ENCODE measurements at regions not wholly inside any gene's neighbourhood (a gene's known extent, or its start where the extent isn't known, plus 50 kb on each side); places are given as distances from the start of the nearest gene placed in this dataset.
"Not testable (repeated sequence)": the region's sequence is repeated elsewhere in the genome, so short reads cannot be mapped to it uniquely, and the experiment has no call there.

GRCh38 chr5:167851416-167851815, 440.0 kb upstream of the WWC1 start:
- ATAC-seq = no peak
- Histone ChIP-seq H3K4me1 (no peaks in the 10 kb centered on the region), H3K27me3 (no peaks in the 10 kb centered on the region), H3K4me3 (no peak overlapping the region), H3K36me3 (no peaks in the 10 kb centered on the region), H3K27ac (no peak overlapping the region), H3K9me3 (no peaks in the 10 kb centered on the region)
- no peak for FAIRE-seq
- intact Hi-C loops (cut with DNase I) = no loop called here
- TF ChIP-seq, protein P1, sequence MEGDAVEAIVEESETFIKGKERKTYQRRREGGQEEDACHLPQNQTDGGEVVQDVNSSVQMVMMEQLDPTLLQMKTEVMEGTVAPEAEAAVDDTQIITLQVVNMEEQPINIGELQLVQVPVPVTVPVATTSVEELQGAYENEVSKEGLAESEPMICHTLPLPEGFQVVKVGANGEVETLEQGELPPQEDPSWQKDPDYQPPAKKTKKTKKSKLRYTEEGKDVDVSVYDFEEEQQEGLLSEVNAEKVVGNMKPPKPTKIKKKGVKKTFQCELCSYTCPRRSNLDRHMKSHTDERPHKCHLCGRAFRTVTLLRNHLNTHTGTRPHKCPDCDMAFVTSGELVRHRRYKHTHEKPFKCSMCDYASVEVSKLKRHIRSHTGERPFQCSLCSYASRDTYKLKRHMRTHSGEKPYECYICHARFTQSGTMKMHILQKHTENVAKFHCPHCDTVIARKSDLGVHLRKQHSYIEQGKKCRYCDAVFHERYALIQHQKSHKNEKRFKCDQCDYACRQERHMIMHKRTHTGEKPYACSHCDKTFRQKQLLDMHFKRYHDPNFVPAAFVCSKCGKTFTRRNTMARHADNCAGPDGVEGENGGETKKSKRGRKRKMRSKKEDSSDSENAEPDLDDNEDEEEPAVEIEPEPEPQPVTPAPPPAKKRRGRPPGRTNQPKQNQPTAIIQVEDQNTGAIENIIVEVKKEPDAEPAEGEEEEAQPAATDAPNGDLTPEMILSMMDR (IDR thresholded peaks at IDR 0.05) = no peak
- DNase-seq = no peak
- WGBS, 2 donors = 67 to 76% methylated on average over 5 of the region's 5 CpGs

DNA sequence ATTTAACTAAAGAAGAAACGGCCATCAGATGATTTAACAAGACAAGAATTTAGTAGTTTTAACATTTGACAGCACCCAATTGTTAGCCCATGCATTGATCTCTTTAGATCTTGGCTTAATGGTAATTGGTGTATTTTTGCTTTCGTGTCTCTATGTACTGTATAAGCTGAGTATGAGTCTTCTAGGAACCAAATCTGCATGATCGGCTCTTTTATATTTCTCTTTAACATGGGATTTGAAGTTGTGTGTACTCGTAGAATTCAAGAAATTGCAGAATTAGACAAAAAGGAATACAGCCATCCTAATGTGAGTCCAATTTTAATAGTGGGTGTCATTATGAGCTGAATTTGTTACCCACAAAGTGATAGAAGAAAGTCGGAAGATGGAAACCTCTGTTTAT, 438.9 kb upstream of the WWC1 start:
- FAIRE-seq = no peak
- ATAC-seq = no peak
- H3K4me1 ChIP-seq = no peaks in the 10 kb centered on the region
- H3K9me3 ChIP-seq = no peaks in the 10 kb centered on the region
- no peak for DNase-seq
- H3K27ac ChIP-seq = no peak overlapping the region
- H3K4me3 ChIP-seq = no peak overlapping the region
- intact Hi-C loops (cut with DNase I) = no loop called here
- H3K27me3 ChIP-seq = no peaks in the 10 kb centered on the region
- no peaks in the 10 kb centered on the region for H3K36me3 ChIP-seq
- TF ChIP-seq, protein P1 (IDR thresholded peaks at IDR 0.05) = no peak
- WGBS, 2 donors = 68 to 87% methylated on average over 5 of the region's 5 CpGs

DNA sequence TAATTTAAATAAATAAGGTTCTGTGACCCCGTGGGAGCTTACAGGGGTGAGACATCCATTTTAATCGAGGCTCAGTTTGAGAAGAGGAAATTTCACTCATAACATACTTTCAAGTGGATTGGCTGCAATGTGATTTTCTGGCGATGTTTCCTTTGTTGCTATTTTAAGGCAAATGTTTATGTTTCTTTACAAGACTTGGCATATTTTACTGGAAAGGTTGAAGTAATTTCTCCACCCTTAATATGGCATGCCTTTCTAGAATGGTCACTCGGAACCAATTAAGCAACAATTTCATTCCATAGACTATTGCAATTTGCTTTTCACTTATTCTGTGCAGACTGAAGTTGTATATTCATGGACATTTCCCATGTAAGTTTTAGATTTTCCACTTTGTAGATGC, 438.0 kb upstream of the WWC1 start:
- no peak for FAIRE-seq

GRCh38 chr5:167855818-167856217, 435.6 kb upstream of the WWC1 start:
- no peaks in the 10 kb centered on the region for H3K9me3 ChIP-seq
- no peaks in the 10 kb centered on the region for H3K36me3 ChIP-seq
- no peak overlapping the region for H3K27ac ChIP-seq
- H3K4me1 ChIP-seq = no peaks in the 10 kb centered on the region
- FAIRE-seq (no peak), DNase-seq (no peak), ATAC-seq (no peak)
- no peak overlapping the region for H3K4me3 ChIP-seq
- 22 to 42% methylated on average over 3 of the region's 3 CpGs for whole genome bisulfite sequencing, 2 donors
- TF ChIP-seq, protein P1 (IDR thresholded peaks at IDR 0.05) = no peak
- intact Hi-C loops (cut with DNase I) = no loop called here
- H3K27me3 ChIP-seq = no peaks in the 10 kb centered on the region

More for the DNA sequence above, 438.0 kb upstream of the WWC1 start:
- Histone ChIP-seq H3K9me3 (no peaks in the 10 kb centered on the region), H3K36me3 (no peaks in the 10 kb centered on the region), H3K27me3 (no peaks in the 10 kb centered on the region), H3K4me1 (no peaks in the 10 kb centered on the region), H3K4me3 (no peak overlapping the region), H3K27ac (no peak overlapping the region)
- ATAC-seq = no peak
- WGBS, 2 donors = 68 to 79% methylated on average over 4 of the region's 4 CpGs
- no peak for DNase-seq
- intact Hi-C loops (cut with DNase I) = no loop called here
- TF ChIP-seq, protein P1 (IDR thresholded peaks at IDR 0.05) = no peak

GRCh38 chr5:167857321-167857720, 434.1 kb upstream of the WWC1 start:
- 53 to 67% methylated on average over 3 of the region's 3 CpGs for WGBS, 2 donors
- Histone ChIP-seq H3K9me3 (no peaks in the 10 kb centered on the region), H3K36me3 (no peaks in the 10 kb centered on the region), H3K4me1 (no peaks in the 10 kb centered on the region), H3K27ac (no peak overlapping the region), H3K27me3 (no peaks in the 10 kb centered on the region), H3K4me3 (no peak overlapping the region)
- ATAC-seq = no peak
- no peak for DNase-seq
- no peak for FAIRE-seq
- TF ChIP-seq, protein P1 (IDR thresholded peaks at IDR 0.05) = no peak
- intact Hi-C loops (cut with DNase I) = no loop called here

DNA sequence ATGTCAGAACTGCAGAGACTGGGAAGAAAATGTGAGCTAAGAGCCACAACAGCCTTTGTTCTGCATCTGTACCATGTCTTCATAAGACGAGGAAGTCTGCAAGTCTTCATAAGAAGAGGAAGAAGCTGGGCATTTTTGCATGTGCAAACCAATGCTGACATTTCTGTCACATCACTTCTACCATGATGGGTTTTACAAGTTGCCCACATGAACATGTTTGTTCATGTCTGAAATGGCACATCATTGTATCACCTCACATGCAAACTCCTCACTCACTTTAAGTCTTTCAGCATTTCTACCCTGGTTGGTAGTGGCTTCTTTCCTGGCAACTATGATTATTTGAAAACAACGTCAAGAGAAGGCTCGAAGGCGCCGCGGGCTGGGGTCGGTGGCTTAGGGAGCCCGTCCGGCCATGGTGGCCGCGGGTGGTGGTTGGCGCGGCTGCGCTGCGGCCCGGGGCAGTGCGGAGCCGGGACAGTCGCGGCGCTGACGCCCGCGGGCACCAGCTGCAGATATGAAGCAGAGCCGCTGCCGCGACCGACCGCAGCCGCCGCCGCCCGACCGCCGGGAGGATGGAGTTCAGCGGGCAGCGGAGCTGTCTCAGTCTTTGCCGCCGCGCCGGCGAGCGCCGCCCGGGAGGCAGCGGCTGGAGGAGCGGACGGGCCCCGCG, 433.1 kb upstream of the WWC1 start:
- FAIRE-seq; intact Hi-C loops (cut with DNase I); H3K4me1 ChIP-seq; H3K9me3 ChIP-seq; DNase-seq; H3K4me3 ChIP-seq; H3K27me3 ChIP-seq; H3K36me3 ChIP-seq; H3K27ac ChIP-seq; ATAC-seq: not testable (repeated sequence)
- 96 to 98% methylated on average over 32 to 36 of the region's 50 CpGs for WGBS, 2 donors

All from pancreas (tissue), 10 donors.